ENCODE measurements at regions not wholly inside any gene's neighbourhood (a gene's known extent, or its start where the extent isn't known, plus 50 kb on each side); places are given as distances from the start of the nearest gene placed in this dataset.
A peak's percentile ranks its signal among the peaks of the same experiment; 100 is the strongest.

- DNase-seq (ENCODE audit: low spot score): no peak
Measured at GRCh38 chr11:80778432-80778831, 1337.6 kb upstream of the TENM4 start.

DNA sequence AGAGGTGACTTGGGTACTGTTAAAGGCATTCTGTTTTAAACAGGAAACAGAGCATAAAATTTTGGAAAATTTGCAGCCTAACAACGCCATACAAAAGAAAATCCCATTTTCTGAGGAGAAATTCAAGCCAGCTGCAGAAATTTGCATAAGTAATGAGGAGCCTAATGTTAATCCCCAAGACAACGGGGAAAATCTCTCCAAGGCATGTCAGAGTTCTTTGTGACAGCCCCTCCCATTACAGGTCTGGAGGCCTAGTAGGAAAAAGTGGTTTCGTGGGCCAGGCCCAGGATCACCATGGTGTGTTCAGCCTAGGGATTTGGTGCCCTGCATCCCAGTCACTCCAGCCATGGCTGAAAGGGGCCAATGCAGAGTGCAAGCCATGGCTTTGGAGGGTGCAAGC, 1333.1 kb upstream of the TENM4 start:
- no peak for DNase-seq (ENCODE audit: low spot score)

- no peak for DNase-seq (ENCODE audit: low spot score)
Measured at GRCh38 chr11:80771017-80771416, 1330.2 kb upstream of the TENM4 start.

GRCh38 chr11:80758787-80759186, 1318.0 kb upstream of the TENM4 start:
- no peak for DNase-seq (ENCODE audit: low spot score)

DNA sequence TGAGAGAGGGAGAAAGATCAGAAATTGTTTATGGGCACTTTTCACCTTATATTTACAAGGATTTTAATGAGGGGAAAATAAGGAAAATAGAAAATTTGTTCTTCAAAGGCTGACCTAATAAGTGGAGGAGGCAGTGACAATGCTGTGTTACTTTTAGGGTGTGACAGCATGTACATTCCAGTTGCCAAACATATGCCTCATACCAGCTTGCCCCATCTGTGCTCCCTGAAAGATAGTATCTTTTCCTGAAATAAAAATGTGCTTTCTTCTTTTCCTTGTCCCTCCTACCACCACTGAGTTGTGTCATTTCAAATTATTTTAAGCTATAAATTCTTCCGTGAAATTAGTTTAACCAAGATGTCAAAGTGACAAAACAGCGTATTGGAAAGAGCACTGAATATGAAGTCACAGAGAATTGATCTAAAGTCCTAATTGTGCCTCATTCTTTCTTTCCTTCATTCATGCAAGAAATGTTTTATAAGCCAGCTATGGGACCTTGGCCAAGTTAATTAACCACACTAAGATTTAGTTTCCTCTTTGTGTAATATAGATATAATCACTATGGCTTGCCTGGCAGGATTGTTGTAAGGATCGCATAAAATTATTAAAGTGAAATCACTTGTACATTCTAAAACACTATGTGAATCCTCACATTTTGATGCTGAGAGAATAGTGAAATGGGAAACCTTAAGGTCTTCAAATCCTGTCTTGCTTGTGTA, 1307.5 kb upstream of the TENM4 start:
- no peak for DNase-seq (ENCODE audit: low spot score)

GRCh38 chr11:80746300-80746699, 1305.5 kb upstream of the TENM4 start:
- DNase-seq (ENCODE audit: low spot score): no peak

GRCh38 chr11:80745416-80745815, 1304.6 kb upstream of the TENM4 start:
- DNase-seq (ENCODE audit: low spot score): no peak

DNA sequence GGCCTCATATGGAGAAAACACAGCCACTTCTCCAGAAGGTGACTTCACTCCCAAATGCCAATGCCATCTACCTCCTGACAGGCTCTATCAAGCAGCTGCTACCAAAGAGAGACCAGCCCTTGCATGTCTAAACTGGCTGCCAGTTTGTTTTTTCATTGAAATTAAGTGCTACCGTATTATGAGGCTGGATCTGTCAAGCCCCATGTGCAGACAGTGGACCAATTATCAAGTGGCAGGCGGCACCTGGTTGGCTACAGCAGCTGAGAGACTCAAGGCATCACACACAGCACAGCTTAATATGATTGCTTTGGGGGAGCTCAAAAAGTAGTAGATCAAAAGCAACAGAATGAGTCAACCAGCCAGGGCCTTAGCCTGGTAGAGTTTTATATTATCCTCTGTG, 1293.0 kb upstream of the TENM4 start:
- DNase-seq (ENCODE audit: low spot score): no peak

DNA sequence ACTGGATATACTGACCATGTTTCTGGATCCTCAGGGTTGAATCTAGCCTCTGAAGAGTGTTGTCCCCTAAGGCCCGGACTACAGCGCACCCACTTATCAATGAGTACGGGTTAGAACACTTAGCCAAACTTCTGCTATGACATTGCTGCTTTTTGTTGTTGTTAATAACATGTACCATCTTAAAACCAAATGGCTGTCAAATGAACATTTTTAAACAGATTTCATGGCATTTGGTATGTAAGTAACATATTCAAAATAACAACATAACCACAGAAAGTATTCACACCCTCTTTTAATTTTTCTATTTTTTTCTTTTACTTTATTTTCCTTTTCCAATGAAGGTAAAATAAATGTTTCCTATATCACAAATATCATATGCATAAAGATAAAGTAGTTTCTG, 1292.5 kb upstream of the TENM4 start:
- DNase-seq (ENCODE audit: low spot score): no peak

- peak; percentile 29 for DNase-seq (ENCODE audit: low spot score)
Measured at GRCh38 chr11:80727315-80727714, 1286.5 kb upstream of the TENM4 start.

GRCh38 chr11:80726236-80726635, 1285.4 kb upstream of the TENM4 start:
- no peak for DNase-seq (ENCODE audit: low spot score)

DNA sequence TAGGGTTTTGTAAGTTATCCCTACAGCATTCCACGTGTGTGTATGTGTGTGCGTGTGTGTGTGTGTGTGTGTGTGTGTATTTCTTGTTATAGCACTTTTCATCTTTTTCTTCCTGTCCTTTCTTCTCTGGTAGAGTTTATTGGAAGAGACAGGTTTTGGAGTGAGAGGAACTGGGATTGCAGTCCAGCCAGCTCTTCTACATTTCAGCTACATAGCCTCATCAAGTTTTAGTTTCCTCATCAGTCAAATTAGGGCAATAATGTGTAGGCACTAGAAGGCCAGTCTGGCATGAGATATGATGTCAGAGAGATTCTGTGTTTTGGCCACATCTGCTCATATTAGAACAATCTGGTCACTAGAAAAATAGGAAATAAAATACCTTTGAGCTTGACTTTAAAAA, 1283.5 kb upstream of the TENM4 start:
- no peak for DNase-seq (ENCODE audit: low spot score)

DNA sequence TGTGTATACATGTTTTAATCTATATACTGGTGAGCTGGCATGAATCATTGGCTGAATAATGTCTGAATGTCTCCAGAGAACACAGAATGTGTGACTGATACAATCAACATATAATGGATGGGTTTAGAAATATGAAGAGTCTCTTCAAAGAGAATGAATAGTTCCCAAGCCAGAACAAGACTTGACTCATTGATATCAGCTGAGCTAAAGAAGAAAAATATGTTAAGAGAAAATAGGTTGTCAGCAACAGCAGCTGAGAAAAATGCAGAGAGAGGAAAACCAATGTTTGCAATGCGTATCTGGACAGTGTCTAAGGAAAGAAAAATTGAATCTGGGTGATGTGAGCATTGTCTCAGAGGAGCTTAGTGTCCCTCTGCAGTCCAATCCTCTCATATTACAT, 1281.8 kb upstream of the TENM4 start:
- no peak for DNase-seq (ENCODE audit: low spot score)

GRCh38 chr11:80720295-80720694, 1279.5 kb upstream of the TENM4 start:
- no peak for DNase-seq (ENCODE audit: low spot score)

DNA sequence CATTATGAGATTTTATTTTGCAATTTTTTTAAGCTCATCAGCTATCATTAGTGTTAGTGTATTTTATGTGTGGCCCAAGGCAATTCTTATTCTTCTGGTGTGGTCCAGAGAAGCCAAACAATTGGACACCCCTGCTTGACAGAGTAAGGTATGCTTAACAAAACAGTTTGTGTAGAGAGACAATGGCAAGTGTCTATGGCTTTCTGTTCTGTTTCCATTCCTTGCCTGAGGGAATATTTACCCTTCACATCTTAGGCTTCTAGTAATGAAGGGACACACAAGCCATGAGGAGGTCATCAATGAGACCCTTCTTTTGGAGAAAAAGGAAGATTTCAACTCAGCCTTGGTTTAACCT, 1278.4 kb upstream of the TENM4 start:
- DNase-seq (ENCODE audit: low spot score): no peak

- DNase-seq (ENCODE audit: low spot score): no peak
Measured at GRCh38 chr11:80718611-80719291, 1277.9 kb upstream of the TENM4 start.

GRCh38 chr11:80702264-80702663, 1261.4 kb upstream of the TENM4 start:
- peak; percentile 59 for DNase-seq (ENCODE audit: low spot score)

DNA sequence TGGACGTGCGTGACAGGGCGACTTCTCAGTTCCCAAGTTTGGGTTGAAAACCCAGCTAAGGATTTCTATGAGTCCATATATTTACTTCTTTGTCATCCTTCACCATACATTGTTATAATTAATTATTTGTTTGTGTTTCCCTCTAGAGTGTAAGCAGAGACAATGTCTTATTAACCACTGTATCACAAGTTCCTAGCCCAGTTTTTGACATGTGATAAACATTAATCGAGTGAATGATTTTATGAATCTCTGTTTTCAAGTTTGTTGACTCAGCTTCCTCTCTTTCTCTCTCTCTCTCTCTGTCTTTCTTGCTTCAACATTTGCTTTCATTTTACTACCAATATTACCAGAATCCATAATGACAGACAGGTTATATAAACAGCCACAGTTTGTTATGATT, 1259.6 kb upstream of the TENM4 start:
- DNase-seq (ENCODE audit: low spot score): peak; percentile 13

- DNase-seq (ENCODE audit: low spot score): peak; percentile 7
Measured at GRCh38 chr11:80699406-80700177, 1258.8 kb upstream of the TENM4 start.

DNA sequence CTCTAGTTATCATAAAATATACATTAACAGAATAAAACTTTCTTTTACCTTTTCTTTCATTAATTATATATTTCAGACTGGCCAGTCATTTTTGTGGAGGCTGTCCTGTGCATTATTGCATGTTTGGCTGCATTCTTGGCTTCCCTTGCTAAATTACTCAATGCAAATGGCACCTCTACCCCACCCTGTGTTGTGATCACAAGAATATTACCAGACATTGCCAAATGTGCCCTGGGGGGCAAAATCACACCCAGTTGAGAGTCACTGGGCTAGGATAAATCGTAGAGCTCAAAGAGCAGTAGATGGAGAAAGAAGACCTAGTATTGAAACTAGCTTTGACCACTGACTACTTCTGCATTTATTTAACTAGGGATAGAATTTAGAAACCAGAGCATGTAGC, 1257.8 kb upstream of the TENM4 start:
- no peak for DNase-seq (ENCODE audit: low spot score)

DNA sequence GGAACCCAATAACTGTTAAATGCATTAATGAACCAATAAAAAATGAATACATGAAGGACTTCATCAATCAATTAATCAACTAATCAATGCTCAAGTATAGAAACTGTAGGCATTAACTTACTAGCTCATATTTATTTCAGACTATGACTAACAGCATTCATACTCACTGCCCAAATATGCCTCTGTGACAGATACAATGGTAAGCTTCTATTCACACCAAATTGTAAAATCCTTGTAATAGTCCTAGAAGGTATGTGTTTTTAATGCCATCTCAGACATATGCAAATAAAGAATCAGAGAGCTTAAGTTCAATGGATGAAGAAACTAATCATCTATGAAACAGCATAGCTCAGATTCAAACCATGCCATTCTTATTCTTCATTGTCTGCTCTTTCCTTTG, 1253.6 kb upstream of the TENM4 start:
- peak; percentile 22 for DNase-seq (ENCODE audit: low spot score)

DNA sequence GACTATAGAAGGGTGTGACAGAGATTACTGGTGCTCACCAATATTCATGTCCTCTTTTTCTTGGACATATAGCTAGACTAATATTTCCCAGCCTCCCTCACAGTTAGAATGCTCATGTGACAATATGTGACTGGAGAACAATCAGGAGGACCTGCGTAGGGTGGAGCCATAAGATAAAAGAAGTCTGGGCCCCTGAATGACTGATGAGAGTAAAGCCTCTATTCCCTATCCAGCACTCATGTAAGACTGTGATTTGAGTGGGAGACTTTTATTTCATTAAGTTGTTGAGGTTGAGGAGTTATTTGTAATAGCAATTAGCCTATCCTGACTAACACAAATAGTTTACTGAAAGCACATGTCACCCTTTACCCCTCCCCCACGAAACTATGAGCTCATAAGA, 1247.1 kb upstream of the TENM4 start:
- DNase-seq (ENCODE audit: low spot score): no peak

- no peak for DNase-seq (ENCODE audit: low spot score)
Measured at GRCh38 chr11:80686889-80687288, 1246.1 kb upstream of the TENM4 start.

Measured in kidney tubule cell (primary cell).